ENCODE measurements at regions not wholly inside any gene's neighbourhood (a gene's known extent, or its start where the extent isn't known, plus 50 kb on each side); places are given as distances from the start of the nearest gene placed in this dataset.

GRCh38 chr3:117589454-117589853 lies 879.9 kb downstream of the TUSC7 start:
- no peak for DNase-seq

DNA sequence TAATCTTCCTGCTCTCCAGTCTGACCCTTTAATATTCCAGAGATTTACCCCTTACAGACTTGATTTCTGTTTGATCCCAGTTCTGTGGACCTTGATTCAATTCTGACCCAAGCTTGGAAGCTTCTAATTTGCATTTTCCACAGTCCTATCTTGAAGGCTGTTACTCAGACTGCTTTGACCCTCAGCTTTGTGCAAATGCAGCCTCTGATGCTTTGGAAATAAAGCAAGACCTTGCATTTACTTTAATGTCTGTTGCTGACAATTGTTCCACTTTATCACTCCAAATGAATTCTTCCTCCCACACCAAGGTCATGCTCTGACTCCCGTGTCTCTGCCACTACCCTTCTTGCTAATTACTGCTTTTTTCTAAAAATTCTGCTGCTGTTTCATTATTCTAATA lies 886.0 kb downstream of the TUSC7 start:
- no peak for DNase-seq

- DNase-seq = no peak
Measured at GRCh38 chr3:117596503-117596902, 886.9 kb downstream of the TUSC7 start.

GRCh38 chr3:117597865-117598264 lies 888.3 kb downstream of the TUSC7 start:
- no peak for DNase-seq

DNA sequence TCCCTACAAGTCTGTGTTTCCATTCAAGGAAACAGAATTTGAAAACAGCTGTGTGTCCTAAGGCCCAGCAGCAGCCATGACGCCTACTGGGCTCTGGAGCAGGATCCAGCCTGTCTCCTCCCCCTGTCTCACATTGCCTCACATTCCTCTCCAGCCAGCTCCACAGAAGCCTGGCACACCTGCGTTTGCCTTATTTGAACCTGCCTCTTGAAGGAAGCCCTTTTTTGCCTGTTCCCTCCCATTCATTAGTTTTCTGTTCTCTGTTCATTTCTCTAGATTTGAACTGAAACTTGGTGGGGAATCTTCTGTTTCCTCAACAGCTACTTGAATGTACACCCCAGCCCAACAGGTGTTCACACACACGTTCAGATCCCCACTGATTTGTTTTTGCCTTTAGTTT lies 890.5 kb downstream of the TUSC7 start:
- no peak for DNase-seq

- DNase-seq = no peak
Measured at GRCh38 chr3:117600666-117601065, 891.1 kb downstream of the TUSC7 start.

DNA sequence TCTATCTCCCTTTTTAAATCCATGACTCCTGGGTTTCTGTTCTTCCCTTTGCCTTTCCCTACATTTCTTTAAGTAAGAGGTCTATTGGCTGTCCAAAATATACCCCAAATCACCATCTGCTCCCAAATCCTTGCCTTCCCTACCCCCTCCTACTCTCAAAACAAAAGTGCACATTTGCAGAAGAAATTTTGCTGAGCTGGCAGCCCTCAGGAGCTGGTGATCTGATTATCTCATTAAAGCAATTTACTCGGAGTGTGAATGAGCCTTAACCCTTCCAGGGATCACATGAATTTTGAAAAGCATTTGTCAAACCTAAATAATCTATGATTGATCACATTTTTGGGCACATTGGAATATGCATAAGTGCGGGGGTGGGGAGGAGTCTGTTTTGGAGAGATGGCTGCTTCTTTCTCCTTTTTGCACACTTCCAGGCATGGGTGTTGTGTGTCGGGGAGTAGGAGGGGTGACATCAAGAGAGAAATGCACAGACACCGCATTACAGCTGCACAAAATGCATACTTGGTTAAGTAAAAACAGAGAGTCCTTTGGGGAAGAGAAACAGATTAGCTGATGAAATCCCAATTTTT lies 892.6 kb downstream of the TUSC7 start:
- DNase-seq = no peak

DNA sequence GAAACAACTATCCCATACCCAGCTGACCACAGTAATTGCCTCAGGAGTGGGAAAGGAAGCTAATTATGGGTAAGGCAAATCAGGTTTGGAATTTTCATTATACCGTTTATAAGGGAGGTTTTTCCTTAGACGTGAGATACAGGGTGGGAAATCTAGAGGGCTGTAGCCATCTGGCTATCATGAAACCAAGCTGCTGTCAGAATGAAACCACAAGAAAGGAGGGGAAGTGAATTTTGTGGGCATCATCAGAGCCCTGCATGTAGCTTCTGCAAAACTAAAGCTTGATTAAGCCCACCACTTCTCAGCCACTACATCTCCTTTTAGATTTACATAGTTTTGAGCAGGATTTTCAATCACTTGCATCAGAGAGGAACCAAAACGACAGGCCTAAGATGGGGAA lies 893.5 kb downstream of the TUSC7 start:
- DNase-seq = peak; percentile 17

DNA sequence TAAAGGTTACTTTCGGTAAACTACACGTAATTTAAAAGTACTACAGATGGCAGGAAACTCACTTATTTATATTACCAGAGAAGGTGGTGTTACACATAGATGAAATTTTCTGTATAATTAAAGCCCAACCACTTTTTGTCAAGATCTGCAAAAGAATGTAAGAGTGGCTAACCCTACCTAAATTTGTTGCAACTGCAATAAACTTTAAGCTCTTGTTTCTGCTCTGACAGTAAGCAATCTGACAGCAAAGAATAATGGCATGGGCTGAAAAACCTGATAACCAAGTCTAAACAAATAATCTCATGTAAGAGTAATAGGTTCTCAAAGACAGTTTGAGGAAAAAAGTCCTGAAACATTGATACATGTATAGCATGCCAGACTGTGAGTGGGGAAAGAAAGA lies 897.3 kb downstream of the TUSC7 start:
- no peak for DNase-seq

DNA sequence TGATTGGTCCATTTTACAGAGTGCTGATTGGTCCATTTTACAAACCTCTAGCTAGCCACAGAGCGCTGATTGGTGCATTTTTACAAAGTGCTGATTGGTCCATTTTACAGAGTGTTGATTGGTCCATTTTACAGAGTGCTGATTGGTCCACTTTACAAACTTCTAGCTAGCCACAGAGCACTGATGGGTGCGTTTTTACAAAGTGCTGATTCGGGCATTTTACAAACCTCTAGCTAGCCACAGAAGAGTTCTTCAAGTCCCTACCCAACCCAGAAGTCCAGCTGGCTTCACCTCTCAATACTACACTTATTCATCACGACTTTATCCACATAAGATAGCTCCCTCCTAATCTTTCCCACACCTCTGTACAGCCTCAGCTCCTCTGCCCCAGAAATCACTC lies 899.8 kb downstream of the TUSC7 start:
- DNase-seq = no peak

DNA sequence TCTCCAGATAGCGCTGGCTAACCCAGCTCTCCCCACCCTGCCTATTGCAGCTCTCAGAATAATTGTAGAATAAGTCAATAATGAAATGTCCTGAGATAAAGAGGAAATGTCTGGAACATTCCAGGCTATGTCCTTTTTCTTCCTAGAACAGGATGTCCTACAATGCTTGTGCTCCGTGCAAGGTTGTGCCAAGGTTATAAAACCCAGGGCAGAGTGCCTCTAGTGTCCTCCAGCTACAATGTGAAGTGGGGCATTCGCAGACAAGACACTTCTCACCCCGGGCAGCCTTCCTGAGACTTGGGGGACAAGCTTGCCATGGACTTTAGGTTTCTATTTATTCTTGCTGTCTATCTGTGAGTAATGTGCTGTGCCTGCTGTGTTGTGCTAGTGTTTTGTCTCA lies 900.6 kb downstream of the TUSC7 start:
- DNase-seq = no peak

GRCh38 chr3:117611211-117611610 lies 901.6 kb downstream of the TUSC7 start:
- DNase-seq = no peak

- DNase-seq = no peak
Measured at GRCh38 chr3:117616227-117616626, 906.6 kb downstream of the TUSC7 start.

DNA sequence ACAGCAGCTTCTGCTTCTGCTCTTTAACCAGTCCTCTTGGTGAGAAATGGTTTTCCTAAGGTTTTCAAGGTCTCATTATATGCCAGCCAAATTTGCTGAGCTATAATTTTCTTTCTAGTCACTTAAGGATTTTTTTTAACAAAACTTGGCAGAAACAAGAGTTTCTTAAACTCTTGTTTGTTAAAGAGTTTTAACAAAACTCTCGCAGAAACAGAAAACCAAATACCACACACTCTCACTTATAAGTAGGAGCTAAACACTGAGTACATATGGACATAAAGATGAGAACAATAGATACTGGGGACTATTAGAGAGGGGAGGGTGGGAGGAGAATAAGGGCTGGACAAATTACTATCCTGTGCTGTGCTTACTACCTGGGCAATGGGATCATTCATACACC lies 908.3 kb downstream of the TUSC7 start:
- no peak for DNase-seq

GRCh38 chr3:117618462-117618861 lies 908.9 kb downstream of the TUSC7 start:
- DNase-seq = no peak

DNA sequence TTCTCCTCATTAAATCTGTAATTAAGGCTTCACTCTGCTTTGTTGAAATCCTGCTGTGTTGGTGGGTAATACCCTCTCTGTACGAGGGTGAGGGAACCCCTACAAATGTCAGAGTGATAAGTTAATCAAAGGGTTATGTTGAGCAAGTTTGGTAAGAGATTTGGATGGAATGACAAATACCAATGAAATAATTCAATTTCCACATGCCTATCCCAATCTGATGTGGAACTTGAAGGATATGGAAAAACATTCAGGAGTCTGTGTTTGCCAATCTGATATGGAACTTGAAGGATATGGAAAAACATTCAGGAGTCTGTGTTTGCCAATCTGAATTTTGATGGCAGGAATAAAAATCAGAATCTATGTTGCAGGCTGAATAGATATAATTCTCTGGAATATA lies 910.2 kb downstream of the TUSC7 start:
- no peak for DNase-seq

- no peak for DNase-seq
Measured at GRCh38 chr3:117622171-117622841, 912.7 kb downstream of the TUSC7 start.

DNA sequence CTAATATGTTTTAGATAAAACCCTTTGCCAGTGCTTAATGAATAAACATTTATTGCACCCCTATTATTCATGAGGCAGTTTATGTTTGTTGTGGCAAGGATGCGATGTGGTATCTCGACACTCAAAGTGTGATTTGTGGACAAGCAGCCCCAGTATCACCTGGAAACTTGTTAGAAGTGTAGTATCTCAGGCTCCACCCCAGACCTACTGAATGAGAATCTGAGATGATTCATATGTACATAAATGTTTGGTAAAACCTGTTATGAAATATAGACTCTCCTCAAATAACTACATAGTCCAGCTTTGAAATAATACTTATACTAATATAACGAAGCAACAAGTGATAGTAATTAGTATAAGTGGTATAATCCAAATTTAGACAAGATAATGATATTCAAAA lies 914.8 kb downstream of the TUSC7 start:
- DNase-seq = no peak

DNA sequence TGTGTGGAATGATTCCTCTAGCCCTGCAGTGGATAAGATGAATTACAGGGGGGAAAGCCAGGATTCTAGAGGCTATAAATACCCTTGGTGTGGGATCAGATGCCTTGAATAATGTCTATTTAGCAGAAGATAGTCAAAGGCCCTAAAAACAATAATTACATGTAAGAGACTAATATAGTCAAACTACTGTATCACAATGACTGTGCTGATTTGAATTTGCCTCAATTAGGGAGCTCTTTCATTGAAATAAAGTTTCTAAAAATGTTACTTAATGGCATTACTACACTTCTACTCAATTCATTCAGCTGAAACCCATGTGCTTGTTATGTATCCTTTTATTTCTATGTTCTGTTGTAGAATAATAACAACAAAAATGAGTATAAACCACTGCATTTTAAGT lies 915.6 kb downstream of the TUSC7 start:
- no peak for DNase-seq

DNA sequence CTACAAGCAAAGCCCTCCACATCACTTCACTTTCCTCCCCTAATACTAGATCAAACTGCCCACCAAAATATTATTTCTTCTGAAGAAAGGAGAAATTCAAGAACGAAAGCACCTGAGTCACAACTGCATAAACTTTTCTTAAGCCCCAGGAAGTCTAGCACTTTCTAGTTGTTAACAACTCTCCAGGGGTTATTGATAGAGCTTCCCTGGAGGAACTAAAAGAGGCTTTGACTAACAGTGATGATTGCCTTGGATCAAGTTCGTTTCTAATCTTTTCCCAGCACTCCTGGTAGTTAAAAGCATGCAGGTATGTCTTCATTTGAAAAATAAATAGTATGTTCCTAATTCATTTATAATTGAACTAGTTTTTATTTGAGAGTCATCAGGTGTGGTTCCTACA lies 917.0 kb downstream of the TUSC7 start:
- no peak for DNase-seq

DNA sequence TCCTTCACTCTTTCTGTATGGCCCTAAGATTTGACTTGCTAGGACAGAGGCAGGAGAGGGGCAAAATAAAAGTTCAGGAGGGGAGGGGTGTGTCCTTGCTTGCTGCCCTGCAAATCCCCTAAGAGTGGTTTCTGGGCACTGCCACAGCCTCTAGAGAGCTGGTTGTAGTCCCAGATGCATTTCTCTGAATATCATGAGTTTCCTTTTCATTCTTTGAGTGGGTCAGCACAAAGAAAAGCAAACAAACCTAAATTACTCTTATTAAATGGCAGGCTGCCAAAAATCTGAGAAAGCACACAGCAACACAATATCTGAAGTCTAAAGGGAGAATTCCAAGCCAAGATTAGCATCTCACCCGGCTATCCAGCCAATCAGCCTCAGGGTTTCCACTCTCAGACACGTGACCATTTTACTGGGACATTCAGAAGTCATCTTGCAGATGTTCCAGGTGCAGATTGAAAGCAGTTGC lies 919.3 kb downstream of the TUSC7 start:
- no peak for DNase-seq

DNA sequence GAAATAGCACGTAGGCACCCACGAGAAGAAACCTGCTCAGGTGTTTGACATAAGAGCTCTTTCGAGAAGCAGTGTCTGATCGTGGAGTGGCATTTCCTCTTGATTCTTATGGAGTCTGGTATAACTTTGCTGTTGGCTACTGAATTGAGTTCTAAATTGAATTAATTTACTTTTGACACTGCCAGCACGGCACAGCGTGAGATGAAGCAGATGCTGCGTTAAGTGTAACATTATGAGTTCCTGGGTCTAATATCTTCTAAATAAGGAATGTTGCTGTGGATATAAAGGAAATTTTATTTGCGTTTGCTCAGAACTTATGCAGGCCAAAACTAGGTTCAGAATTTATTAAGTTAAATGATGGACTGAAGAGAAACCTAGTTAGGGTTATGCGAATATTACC lies 919.9 kb downstream of the TUSC7 start:
- no peak for DNase-seq

DNA sequence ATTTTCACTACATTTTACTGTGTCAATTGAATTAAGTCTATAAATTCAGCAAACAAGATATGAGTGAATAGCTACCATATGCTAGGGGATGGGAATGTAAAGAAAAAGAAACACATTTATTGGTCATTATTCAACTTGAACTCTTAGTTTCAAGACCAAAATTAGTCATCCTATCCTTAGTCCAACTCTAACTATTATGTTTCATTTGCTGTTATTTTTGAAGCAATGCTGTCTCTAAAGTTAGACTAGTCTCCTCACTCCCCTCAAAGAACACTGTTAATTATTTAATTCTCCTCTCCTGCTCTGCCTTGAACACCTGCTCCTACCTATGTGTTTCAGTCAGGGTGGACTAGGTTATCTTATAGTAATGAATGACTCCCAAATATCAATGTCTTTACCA lies 920.9 kb downstream of the TUSC7 start:
- DNase-seq = no peak

GRCh38 chr3:117630885-117631284 lies 921.3 kb downstream of the TUSC7 start:
- no peak for DNase-seq

- no peak for DNase-seq
Measured at GRCh38 chr3:117631781-117632180, 922.2 kb downstream of the TUSC7 start.
